G401.6 (cell line): ENCODE measurements at regions not wholly inside any gene's neighbourhood (a gene's known extent, or its start where the extent isn't known, plus 50 kb on each side); places are given as distances from the start of the nearest gene placed in this dataset.

ENCODE experiments used
- FAIRE-seq: peaks from 2 replicates; lab custom pipeline; 2012; peaks lifted over from hg19 to GRCh38; lab: Jason Lieb, UNC

- no peak for FAIRE-seq
Observed at GRCh38 chr3:117726776-117727175, 1017.2 kb downstream of the TUSC7 start.

GRCh38 chr3:117728226-117728625 is 1018.6 kb downstream of the TUSC7 start:
- FAIRE-seq: no peak

- no peak for FAIRE-seq
Observed at GRCh38 chr3:117734496-117734895, 1024.9 kb downstream of the TUSC7 start.

GRCh38 chr3:117735481-117736101 is 1026.0 kb downstream of the TUSC7 start:
- FAIRE-seq: no peak

GRCh38 chr3:117736846-117737245 is 1027.3 kb downstream of the TUSC7 start:
- no peak for FAIRE-seq

- FAIRE-seq: no peak
Observed at GRCh38 chr3:117743993-117744392, 1034.4 kb downstream of the TUSC7 start.

- FAIRE-seq: no peak
Observed at GRCh38 chr3:117744935-117745334, 1035.4 kb downstream of the TUSC7 start.

- FAIRE-seq: no peak
Observed at GRCh38 chr3:117745516-117745915, 1035.9 kb downstream of the TUSC7 start.

GRCh38 chr3:117746066-117746465 is 1036.5 kb downstream of the TUSC7 start:
- FAIRE-seq: no peak

GRCh38 chr3:117748131-117748530 is 1038.6 kb downstream of the TUSC7 start:
- FAIRE-seq: no peak

- no peak for FAIRE-seq
Observed at GRCh38 chr3:117750674-117751269, 1041.2 kb downstream of the TUSC7 start.

GRCh38 chr3:117751651-117752050 is 1042.1 kb downstream of the TUSC7 start:
- FAIRE-seq: no peak

GRCh38 chr3:117752984-117753717 is 1043.6 kb downstream of the TUSC7 start:
- FAIRE-seq: no peak

GRCh38 chr3:117754058-117754457 is 1044.5 kb downstream of the TUSC7 start:
- FAIRE-seq: no peak

- no peak for FAIRE-seq
Observed at GRCh38 chr3:117754841-117755240, 1045.3 kb downstream of the TUSC7 start.

GRCh38 chr3:117756563-117756962 is 1047.0 kb downstream of the TUSC7 start:
- FAIRE-seq: no peak

- FAIRE-seq: no peak
Observed at GRCh38 chr3:117761703-117762620, 1052.4 kb downstream of the TUSC7 start.

- FAIRE-seq: no peak
Observed at GRCh38 chr3:117762621-117763037, 1053.0 kb downstream of the TUSC7 start.

GRCh38 chr3:117763561-117763960 is 1054.0 kb downstream of the TUSC7 start:
- FAIRE-seq: no peak

GRCh38 chr3:117768581-117768980 is 1059.0 kb downstream of the TUSC7 start:
- FAIRE-seq: no peak

GRCh38 chr3:117774130-117774529 is 1064.6 kb downstream of the TUSC7 start:
- FAIRE-seq: no peak

- FAIRE-seq: no peak
Observed at GRCh38 chr3:117786349-117786748, 1076.8 kb downstream of the TUSC7 start.

- FAIRE-seq: no peak
Observed at GRCh38 chr3:117788061-117788460, 1078.5 kb downstream of the TUSC7 start.
